ENCODE measurements at regions not wholly inside any gene's neighbourhood (a gene's known extent, or its start where the extent isn't known, plus 50 kb on each side); places are given as distances from the start of the nearest gene placed in this dataset.

- Mint-ChIP-seq H3K27me3 (ENCODE audit: low read depth) (no peaks in the 10 kb centered on the region), H3K27ac (no peak overlapping the region), H3K36me3 (ENCODE audit: insufficient read depth in 2 of 2) (no peaks in the 10 kb centered on the region), H3K4me1 (ENCODE audit: low read depth) (no peaks in the 10 kb centered on the region), H3K9me3 (peaks cover 5 to 10% of the 10 kb centered on the region in 2 donors), H3K4me3 (no peak overlapping the region)
- DNase-seq (no peak), ATAC-seq (replicated peaks in 1 of 2) (no peak)
Measured at GRCh38 chr7:41501006-41501405, 201.9 kb downstream of the INHBA start.

- no peak for DNase-seq
- no peak for ATAC-seq (replicated peaks in 1 of 2)
- no peaks in the 10 kb centered on the region for H3K4me1 Mint-ChIP-seq (ENCODE audit: low read depth)
- no peaks in the 10 kb centered on the region for H3K27me3 Mint-ChIP-seq (ENCODE audit: low read depth)
- peaks cover 0 to 6% of the 10 kb centered on the region in 2 donors for H3K9me3 Mint-ChIP-seq
- no peak overlapping the region for H3K4me3 Mint-ChIP-seq
- H3K36me3 Mint-ChIP-seq (ENCODE audit: insufficient read depth in 2 of 2) = no peaks in the 10 kb centered on the region
- H3K27ac Mint-ChIP-seq = no peak overlapping the region
Measured at GRCh38 chr7:41492603-41493002, 210.3 kb downstream of the INHBA start.

DNA sequence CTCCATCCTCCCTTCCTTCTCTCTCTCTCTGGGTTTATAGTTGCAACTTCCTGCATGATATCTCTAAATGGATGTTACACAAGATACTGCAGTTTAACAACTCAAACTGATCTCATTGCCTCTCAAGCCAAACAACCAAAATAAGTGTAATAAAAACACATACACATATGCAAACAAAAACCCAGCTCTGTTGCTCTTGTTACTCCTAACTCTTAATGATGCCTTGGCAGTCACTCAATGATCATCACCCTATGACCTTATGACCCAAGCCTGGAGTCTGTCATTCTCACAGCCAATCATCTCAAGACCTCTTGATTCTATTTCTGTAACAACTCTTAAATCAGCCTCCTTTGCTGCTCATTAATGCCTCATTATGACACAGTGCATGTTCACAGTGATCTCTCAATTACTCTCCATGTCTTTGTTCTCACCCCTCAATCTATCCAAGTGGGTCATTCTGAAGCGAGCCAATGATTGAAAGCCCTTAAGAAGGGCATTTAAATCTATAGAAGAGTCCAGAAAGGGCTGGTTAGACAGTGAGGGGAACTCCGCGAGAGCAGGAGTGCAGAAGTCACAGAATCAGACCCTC is 210.9 kb downstream of the INHBA start:
- ATAC-seq (replicated peaks in 1 of 2) (no peak), DNase-seq (no peak)
- Mint-ChIP-seq H3K4me3 (no peak overlapping the region), H3K9me3 (peaks cover 0 to 6% of the 10 kb centered on the region in 2 donors), H3K27me3 (ENCODE audit: low read depth) (no peaks in the 10 kb centered on the region), H3K36me3 (ENCODE audit: insufficient read depth in 2 of 2) (no peaks in the 10 kb centered on the region), H3K4me1 (ENCODE audit: low read depth) (no peaks in the 10 kb centered on the region), H3K27ac (no peak overlapping the region)

DNA sequence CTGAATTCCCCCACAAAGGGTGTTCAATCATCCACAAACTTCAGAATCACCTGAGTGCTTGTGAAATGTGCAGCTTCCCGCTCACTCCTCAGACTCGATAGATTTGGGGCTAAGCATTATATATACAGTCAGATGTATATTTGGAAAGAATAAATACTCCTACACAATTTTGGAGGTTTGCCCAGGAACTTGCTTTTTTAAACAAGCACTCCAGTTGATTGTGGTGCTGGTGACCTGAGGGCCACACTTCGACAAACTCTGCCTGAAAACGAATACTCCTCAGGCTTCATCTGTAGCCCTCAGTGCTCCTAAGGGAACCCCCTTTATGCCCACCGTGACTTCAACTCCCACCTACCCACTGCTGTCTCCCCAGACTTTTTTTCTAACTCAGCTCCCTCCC is 211.6 kb downstream of the INHBA start:
- Mint-ChIP-seq H3K27me3 (ENCODE audit: low read depth) (no peaks in the 10 kb centered on the region), H3K27ac (no peak overlapping the region), H3K9me3 (peaks cover 0 to 6% of the 10 kb centered on the region in 2 donors), H3K4me1 (ENCODE audit: low read depth) (no peaks in the 10 kb centered on the region), H3K36me3 (ENCODE audit: insufficient read depth in 2 of 2) (no peaks in the 10 kb centered on the region), H3K4me3 (no peak overlapping the region)
- DNase-seq (no peak), ATAC-seq (replicated peaks in 1 of 2) (no peak)

DNA sequence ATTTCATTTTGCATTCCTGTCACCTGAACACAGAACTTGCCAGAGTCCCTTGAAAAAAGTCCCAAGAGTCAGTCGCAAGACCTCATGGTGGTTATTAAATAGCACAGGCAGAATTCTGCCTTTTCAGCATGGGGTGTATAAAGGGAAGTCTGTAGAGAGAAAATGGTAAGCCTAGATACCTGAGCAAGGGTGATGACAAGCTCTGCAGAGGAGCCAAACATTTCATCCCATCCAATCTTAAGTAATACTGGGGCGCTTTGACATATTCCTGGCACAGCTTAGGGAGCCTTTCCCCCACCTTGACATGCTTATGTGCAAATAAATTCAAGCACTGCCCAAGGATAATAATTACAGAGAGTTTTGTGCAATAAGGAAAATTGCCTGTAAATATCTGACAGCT is 213.0 kb downstream of the INHBA start:
- ATAC-seq (replicated peaks in 1 of 2) (no peak), DNase-seq (no peak)
- Mint-ChIP-seq H3K4me1 (ENCODE audit: low read depth) (no peaks in the 10 kb centered on the region), H3K4me3 (no peak overlapping the region), H3K27ac (no peak overlapping the region), H3K27me3 (ENCODE audit: low read depth) (no peaks in the 10 kb centered on the region), H3K36me3 (ENCODE audit: insufficient read depth in 2 of 2) (no peaks in the 10 kb centered on the region), H3K9me3 (peaks cover 0 to 6% of the 10 kb centered on the region in 2 donors)

GRCh38 chr7:41487229-41487940 is 215.5 kb downstream of the INHBA start:
- H3K4me3 Mint-ChIP-seq = no peak overlapping the region
- H3K27ac Mint-ChIP-seq = no peak overlapping the region
- H3K36me3 Mint-ChIP-seq (ENCODE audit: insufficient read depth in 2 of 2) = no peaks in the 10 kb centered on the region
- no peak for ATAC-seq (replicated peaks in 1 of 2)
- no peak for DNase-seq
- H3K9me3 Mint-ChIP-seq = peaks cover 0 to 3% of the 10 kb centered on the region in 2 donors
- H3K27me3 Mint-ChIP-seq (ENCODE audit: low read depth) = no peaks in the 10 kb centered on the region
- H3K4me1 Mint-ChIP-seq (ENCODE audit: low read depth) = no peaks in the 10 kb centered on the region

- DNase-seq = no peak
- Mint-ChIP-seq H3K27ac (no peak overlapping the region), H3K9me3 (peaks cover 4 to 5% of the 10 kb centered on the region in 2 donors), H3K4me3 (no peak overlapping the region), H3K4me1 (ENCODE audit: low read depth) (peaks cover 14% of the 10 kb centered on the region), H3K36me3 (ENCODE audit: insufficient read depth in 2 of 2) (no peaks in the 10 kb centered on the region), H3K27me3 (ENCODE audit: low read depth) (no peaks in the 10 kb centered on the region)
- no peak for ATAC-seq (replicated peaks in 1 of 2)
Measured at GRCh38 chr7:41481353-41481752, 221.5 kb downstream of the INHBA start.

GRCh38 chr7:41478187-41478586 is 224.7 kb downstream of the INHBA start:
- DNase-seq (no peak), ATAC-seq (replicated peaks in 1 of 2) (peak; percentile 11 to 39)
- Mint-ChIP-seq H3K4me1 (ENCODE audit: low read depth) (peaks cover 14% of the 10 kb centered on the region), H3K27me3 (ENCODE audit: low read depth) (no peaks in the 10 kb centered on the region), H3K9me3 (peaks cover 3 to 4% of the 10 kb centered on the region in 2 donors), H3K36me3 (ENCODE audit: insufficient read depth in 2 of 2) (no peaks in the 10 kb centered on the region), H3K27ac (no peak overlapping the region), H3K4me3 (peak overlapping the region in 1 of 2 donors; percentile 31)

DNA sequence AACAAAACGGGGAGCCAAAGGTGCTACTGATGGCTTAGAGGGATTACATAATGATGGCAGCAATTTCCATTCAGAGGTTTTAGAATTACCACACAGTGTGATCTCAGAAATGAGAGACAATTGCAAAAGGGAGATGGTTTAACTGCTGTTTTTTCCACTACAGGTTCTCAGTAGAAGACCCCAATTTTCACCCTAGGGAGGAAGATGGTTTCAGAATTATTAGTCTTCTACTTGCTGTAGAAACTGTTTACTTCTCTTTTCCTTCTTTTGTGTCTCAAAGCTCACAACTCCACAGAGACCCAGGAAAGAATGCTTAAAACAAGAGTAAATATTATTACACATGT is 226.5 kb downstream of the INHBA start:
- ATAC-seq (replicated peaks in 1 of 2) (no peak), DNase-seq (no peak)
- Mint-ChIP-seq H3K4me3 (no peak overlapping the region), H3K36me3 (ENCODE audit: insufficient read depth in 2 of 2) (no peaks in the 10 kb centered on the region), H3K27ac (no peak overlapping the region), H3K27me3 (ENCODE audit: low read depth) (no peaks in the 10 kb centered on the region), H3K9me3 (peaks cover 1 to 4% of the 10 kb centered on the region in 2 donors), H3K4me1 (ENCODE audit: low read depth) (peaks cover 14% of the 10 kb centered on the region)

GRCh38 chr7:41475801-41476459 is 227.0 kb downstream of the INHBA start:
- DNase-seq (no peak), ATAC-seq (replicated peaks in 1 of 2) (no peak)
- H3K4me1 Mint-ChIP-seq (ENCODE audit: low read depth) = peaks cover 14% of the 10 kb centered on the region
- H3K4me3 Mint-ChIP-seq = no peak overlapping the region
- no peaks in the 10 kb centered on the region for H3K36me3 Mint-ChIP-seq (ENCODE audit: insufficient read depth in 2 of 2)
- peaks cover 1 to 4% of the 10 kb centered on the region in 2 donors for H3K9me3 Mint-ChIP-seq
- no peaks in the 10 kb centered on the region for H3K27me3 Mint-ChIP-seq (ENCODE audit: low read depth)
- H3K27ac Mint-ChIP-seq = no peak overlapping the region

DNA sequence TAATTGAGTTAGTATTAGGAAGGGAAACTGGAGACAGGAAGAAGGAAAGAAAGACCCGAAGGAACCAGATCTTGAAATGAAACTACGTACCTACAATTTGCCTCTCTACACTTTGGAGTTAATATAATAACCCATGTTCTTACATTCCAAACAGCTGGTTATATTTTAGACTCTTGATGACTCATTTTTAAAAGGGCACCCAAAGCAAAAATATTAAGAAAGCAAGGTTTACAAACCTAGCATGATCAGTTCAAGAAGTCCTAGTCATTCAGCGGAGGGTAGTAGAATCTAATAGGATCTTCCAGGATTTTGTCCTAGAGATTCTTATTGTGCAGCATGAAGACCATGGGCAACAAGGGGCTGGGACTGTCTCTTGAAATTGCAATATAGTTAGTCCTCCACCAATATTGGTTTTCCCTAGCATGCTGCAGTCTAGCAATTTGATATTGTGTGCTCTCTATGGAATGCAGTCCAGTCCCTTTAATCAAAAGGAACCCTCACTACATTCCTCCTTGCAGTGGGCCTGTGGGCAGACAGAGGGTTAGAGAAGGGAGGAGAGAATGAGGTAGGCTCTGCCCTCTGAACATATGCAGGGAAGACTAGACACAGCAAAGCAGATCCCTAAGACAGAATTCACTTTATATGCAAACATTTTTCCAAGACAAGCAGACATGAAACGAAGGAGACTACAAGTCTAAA is 230.3 kb downstream of the INHBA start:
- peaks cover 2 to 4% of the 10 kb centered on the region in 2 donors for H3K9me3 Mint-ChIP-seq
- ATAC-seq (replicated peaks in 1 of 2) (no peak), DNase-seq (no peak)
- no peaks in the 10 kb centered on the region for H3K27me3 Mint-ChIP-seq (ENCODE audit: low read depth)
- no peak overlapping the region for H3K27ac Mint-ChIP-seq
- no peak overlapping the region for H3K4me3 Mint-ChIP-seq
- peaks cover 4% of the 10 kb centered on the region for H3K4me1 Mint-ChIP-seq (ENCODE audit: low read depth)
- H3K36me3 Mint-ChIP-seq (ENCODE audit: insufficient read depth in 2 of 2) = no peaks in the 10 kb centered on the region

GRCh38 chr7:41470081-41470480 is 232.8 kb downstream of the INHBA start:
- Mint-ChIP-seq H3K4me1 (ENCODE audit: low read depth) (no peaks in the 10 kb centered on the region), H3K4me3 (no peak overlapping the region), H3K36me3 (ENCODE audit: insufficient read depth in 2 of 2) (no peaks in the 10 kb centered on the region), H3K9me3 (peaks cover 0 to 8% of the 10 kb centered on the region in 2 donors), H3K27me3 (ENCODE audit: low read depth) (no peaks in the 10 kb centered on the region), H3K27ac (no peak overlapping the region)
- no peak for DNase-seq
- no peak for ATAC-seq (replicated peaks in 1 of 2)

DNA sequence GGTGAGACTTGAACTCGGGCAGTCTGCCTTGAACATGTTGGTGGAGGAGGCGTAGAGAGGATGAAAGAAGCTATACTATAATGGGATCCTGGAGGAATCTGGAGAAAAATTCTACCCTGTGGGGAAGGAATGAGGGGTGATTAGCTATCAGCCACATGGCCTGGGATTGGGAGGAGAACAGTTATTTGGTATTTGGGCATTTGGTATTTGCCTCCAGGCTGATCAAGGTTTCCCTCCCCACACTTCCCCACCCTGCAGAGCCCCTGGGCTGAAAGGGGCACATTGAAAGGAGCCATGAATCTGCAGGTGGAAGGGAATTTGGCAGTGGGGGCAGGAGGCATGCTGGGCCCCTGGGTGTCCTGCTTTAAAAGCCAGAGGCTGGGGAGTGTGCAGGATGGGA is 235.3 kb downstream of the INHBA start:
- Mint-ChIP-seq H3K4me1 (ENCODE audit: low read depth) (no peaks in the 10 kb centered on the region), H3K4me3 (no peak overlapping the region), H3K27ac (no peak overlapping the region), H3K36me3 (ENCODE audit: insufficient read depth in 2 of 2) (no peaks in the 10 kb centered on the region), H3K9me3 (peaks cover 3 to 10% of the 10 kb centered on the region in 2 donors), H3K27me3 (ENCODE audit: low read depth) (no peaks in the 10 kb centered on the region)
- no peak for DNase-seq
- no peak for ATAC-seq (replicated peaks in 1 of 2)

Measured in activated T-cell treated with anti-CD3 and anti-CD28 coated beads, Interleukin-2, amount 50 U/mL, for 72 hours (primary cell).